MG63 (cell line): ENCODE measurements at regions not wholly inside any gene's neighbourhood (a gene's known extent, or its start where the extent isn't known, plus 50 kb on each side); places are given as distances from the start of the nearest gene placed in this dataset.

Experiments used
- DNase-seq: peaks from one replicate; pipeline ENCODE4 v3.0.0-alpha.2; 2020
- H3K27me3 ChIP-seq: fragments of 250-450 bp; sonication (Bioruptor Pico); 2 replicates; pipeline ENCODE4 v1.5.1; 2020; ENCODE audit warnings: mild to moderate bottlenecking, moderate library complexity
- H3K36me3 ChIP-seq: fragments of 250-450 bp; sonication (Bioruptor Pico); 2 replicates; pipeline ENCODE4 v1.5.1; 2020; ENCODE audit warnings: mild to moderate bottlenecking, moderate library complexity
- H3K4me3 ChIP-seq: fragments of 250-450 bp; sonication (Bioruptor Pico); 2 replicates; pipeline ENCODE4 v1.5.1; 2020; ENCODE audit warnings: mild to moderate bottlenecking, moderate library complexity
- H3K9me3 ChIP-seq: fragments of 250-450 bp; sonication (Bioruptor Pico); 2 replicates; pipeline ENCODE4 v1.5.1; 2020; ENCODE audit warnings: mild to moderate bottlenecking, moderate library complexity

- H3K27me3 ChIP-seq, result no peaks in the 10 kb centered on the region
- no peak overlapping the region for H3K4me3 ChIP-seq
- no peaks in the 10 kb centered on the region for H3K9me3 ChIP-seq
- DNase-seq, result no peak
- H3K36me3 ChIP-seq, result no peaks in the 10 kb centered on the region
Measured at GRCh38 chr14:61965030-61965745, 203.0 kb downstream of the SNAPC1 start.

DNA sequence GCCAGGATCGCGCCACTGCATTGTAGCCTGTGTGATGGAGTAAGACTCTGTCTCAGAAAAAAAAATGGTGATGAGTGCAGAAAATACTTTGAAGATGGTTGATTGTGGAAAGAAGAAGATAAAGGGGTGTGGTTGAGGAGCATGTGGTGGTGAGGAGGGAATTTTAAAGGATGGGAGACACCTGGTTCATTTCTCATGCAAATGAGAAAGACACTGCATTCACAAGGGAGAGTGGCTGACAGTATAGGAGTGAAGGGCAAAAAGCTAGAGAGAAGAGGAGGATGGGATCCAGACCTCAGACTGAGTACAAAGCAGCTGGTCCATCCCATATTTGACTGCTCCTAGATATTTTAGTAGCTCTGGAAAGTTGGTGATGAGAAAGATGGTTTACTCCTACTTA is 206.0 kb downstream of the SNAPC1 start:
- H3K9me3 ChIP-seq, result no peaks in the 10 kb centered on the region

DNA sequence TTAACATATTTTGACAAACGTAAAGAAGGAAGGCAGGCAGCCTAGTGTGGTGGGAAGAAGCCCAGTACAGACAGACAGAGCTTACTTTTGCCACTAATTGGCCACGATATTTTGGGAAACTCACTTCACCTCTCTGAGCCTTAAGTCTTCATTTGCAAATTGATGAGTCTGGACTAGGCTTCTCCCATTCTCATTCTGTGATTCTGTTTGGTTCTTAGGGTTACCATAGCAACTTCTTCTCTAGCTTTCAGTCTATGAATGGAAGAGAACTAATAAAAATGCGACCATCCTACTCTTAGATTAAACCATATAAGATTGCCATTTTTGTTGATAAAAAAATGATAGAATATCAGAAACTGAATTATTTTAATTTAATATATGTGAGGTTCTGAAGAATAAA is 210.5 kb downstream of the SNAPC1 start:
- Histone ChIP-seq H3K4me3 (no peak overlapping the region), H3K9me3 (no peaks in the 10 kb centered on the region; the same call in 1 of the 2 replicates), H3K27me3 (no peaks in the 10 kb centered on the region), H3K36me3 (no peaks in the 10 kb centered on the region)
- no peak for DNase-seq

More for the DNA sequence above, 206.0 kb downstream of the SNAPC1 start:
- Histone ChIP-seq H3K4me3 (no peak overlapping the region), H3K27me3 (no peaks in the 10 kb centered on the region), H3K36me3 (no peaks in the 10 kb centered on the region)
- no peak for DNase-seq

- Histone ChIP-seq H3K27me3 (no peaks in the 10 kb centered on the region), H3K36me3 (no peaks in the 10 kb centered on the region), H3K4me3 (no peak overlapping the region), H3K9me3 (no peaks in the 10 kb centered on the region; the same call in 1 of the 2 replicates)
- peak; percentile 10 for DNase-seq
Measured at GRCh38 chr14:61973981-61974380, 211.8 kb downstream of the SNAPC1 start.

- H3K27me3 ChIP-seq, result no peaks in the 10 kb centered on the region
- DNase-seq, result no peak
- H3K36me3 ChIP-seq, result no peaks in the 10 kb centered on the region
- no peaks in the 10 kb centered on the region; the same call in 1 of the 2 replicates for H3K9me3 ChIP-seq
- no peak overlapping the region for H3K4me3 ChIP-seq
Measured at GRCh38 chr14:61977217-61977616, 215.0 kb downstream of the SNAPC1 start.

GRCh38 chr14:61988240-61988639 is 226.0 kb downstream of the SNAPC1 start:
- no peak for DNase-seq
- Histone ChIP-seq H3K36me3 (no peaks in the 10 kb centered on the region), H3K27me3 (no peaks in the 10 kb centered on the region), H3K4me3 (no peak overlapping the region), H3K9me3 (no peaks in the 10 kb centered on the region)

GRCh38 chr14:61992139-61992538 is 229.9 kb downstream of the SNAPC1 start:
- Histone ChIP-seq H3K9me3 (no peaks in the 10 kb centered on the region), H3K27me3 (no peaks in the 10 kb centered on the region), H3K4me3 (no peak overlapping the region), H3K36me3 (no peaks in the 10 kb centered on the region)
- no peak for DNase-seq

DNA sequence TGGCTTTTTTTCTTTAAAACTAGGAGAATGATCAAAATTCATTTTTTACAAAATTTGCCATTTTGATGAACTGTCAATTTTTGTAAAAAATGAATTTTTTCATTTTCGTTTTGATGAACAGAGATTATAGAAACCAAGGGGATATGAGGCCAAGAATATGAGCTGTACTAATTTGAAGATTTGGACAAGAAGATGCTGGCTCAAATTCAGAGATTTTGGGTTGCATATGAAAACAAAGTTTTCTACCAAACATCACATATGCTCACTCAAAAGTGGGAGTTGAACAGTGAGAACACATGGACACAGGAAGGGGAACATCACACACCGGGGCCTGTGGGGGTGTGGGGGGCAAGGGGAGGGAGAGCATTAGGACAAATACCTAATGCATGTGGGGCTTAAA is 230.7 kb downstream of the SNAPC1 start:
- H3K36me3 ChIP-seq, result no peaks in the 10 kb centered on the region
- no peaks in the 10 kb centered on the region for H3K27me3 ChIP-seq
- H3K4me3 ChIP-seq, result no peak overlapping the region
- no peaks in the 10 kb centered on the region for H3K9me3 ChIP-seq
- DNase-seq, result no peak

DNA sequence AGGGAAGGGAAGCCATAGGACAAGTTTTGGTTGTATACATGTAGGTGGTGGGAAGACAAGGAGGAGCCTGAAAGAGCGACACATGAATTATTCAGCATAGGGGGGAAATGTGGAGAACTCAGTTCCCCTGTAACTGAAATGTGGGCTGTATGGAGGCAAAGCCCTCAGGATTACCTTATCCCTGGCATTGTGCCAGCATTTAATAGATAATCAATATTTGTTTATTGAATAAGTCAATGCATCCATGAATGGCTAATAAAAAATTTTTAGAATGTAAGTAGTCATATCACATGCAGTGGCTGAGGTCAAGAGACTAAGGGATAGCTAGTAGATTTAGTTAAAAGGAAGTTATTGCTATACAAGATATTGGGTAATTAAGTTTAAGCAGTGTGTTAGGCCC is 232.4 kb downstream of the SNAPC1 start:
- Histone ChIP-seq H3K36me3 (no peaks in the 10 kb centered on the region), H3K4me3 (no peak overlapping the region), H3K27me3 (no peaks in the 10 kb centered on the region), H3K9me3 (no peaks in the 10 kb centered on the region)
- DNase-seq, result no peak

GRCh38 chr14:61996753-61997152 is 234.5 kb downstream of the SNAPC1 start:
- H3K36me3 ChIP-seq, result no peaks in the 10 kb centered on the region
- H3K9me3 ChIP-seq, result no peaks in the 10 kb centered on the region
- no peak overlapping the region for H3K4me3 ChIP-seq
- DNase-seq, result no peak
- no peaks in the 10 kb centered on the region for H3K27me3 ChIP-seq

GRCh38 chr14:61997161-61997560 is 234.9 kb downstream of the SNAPC1 start:
- no peaks in the 10 kb centered on the region for H3K27me3 ChIP-seq
- H3K4me3 ChIP-seq, result no peak overlapping the region
- no peak for DNase-seq
- no peaks in the 10 kb centered on the region for H3K9me3 ChIP-seq
- H3K36me3 ChIP-seq, result no peaks in the 10 kb centered on the region

- Histone ChIP-seq H3K27me3 (no peaks in the 10 kb centered on the region), H3K9me3 (no peaks in the 10 kb centered on the region), H3K36me3 (no peaks in the 10 kb centered on the region), H3K4me3 (no peak overlapping the region)
- no peak for DNase-seq
Measured at GRCh38 chr14:62001963-62002362, 239.7 kb downstream of the SNAPC1 start.

DNA sequence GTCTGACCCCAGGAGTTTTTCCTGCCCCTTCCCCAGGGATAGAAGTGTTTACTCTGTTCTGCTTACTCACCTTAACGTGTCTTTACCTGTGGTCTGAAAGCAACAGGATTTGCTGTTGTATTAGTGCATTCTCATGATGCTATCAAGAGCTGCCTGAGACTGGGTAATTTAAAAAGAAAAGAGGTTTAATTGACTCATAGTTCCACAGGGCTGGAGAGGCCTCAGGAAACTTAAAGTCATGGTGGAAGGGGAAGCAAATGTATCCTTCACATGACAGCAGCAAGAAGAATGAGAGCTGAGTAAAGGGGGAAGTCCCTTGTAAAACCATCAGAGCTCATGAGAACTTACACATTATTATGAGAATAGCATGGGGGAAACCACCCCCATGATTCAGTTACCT is 240.4 kb downstream of the SNAPC1 start:
- DNase-seq, result no peak
- no peaks in the 10 kb centered on the region for H3K9me3 ChIP-seq
- no peaks in the 10 kb centered on the region for H3K27me3 ChIP-seq
- no peaks in the 10 kb centered on the region for H3K36me3 ChIP-seq
- no peak overlapping the region for H3K4me3 ChIP-seq

DNA sequence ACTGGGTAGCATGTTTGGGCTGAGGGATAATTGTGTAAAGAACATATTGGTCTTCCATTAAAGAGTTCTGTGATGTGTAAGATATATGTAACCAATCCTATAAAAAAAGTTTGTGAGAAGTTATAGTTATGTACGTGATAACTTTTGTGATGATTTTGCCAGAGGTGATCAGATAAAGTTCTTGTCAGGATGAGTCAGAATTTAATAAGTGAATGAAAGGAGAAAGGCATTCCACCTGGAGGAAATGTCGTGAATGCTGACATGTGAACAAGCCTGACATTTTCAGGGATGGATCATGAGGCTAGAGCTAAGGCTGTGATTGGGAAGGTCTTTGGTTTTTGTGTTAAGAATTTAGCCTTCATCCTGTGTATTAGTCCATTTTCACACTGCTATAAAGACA is 241.5 kb downstream of the SNAPC1 start:
- H3K36me3 ChIP-seq, result no peaks in the 10 kb centered on the region
- DNase-seq, result no peak

DNA sequence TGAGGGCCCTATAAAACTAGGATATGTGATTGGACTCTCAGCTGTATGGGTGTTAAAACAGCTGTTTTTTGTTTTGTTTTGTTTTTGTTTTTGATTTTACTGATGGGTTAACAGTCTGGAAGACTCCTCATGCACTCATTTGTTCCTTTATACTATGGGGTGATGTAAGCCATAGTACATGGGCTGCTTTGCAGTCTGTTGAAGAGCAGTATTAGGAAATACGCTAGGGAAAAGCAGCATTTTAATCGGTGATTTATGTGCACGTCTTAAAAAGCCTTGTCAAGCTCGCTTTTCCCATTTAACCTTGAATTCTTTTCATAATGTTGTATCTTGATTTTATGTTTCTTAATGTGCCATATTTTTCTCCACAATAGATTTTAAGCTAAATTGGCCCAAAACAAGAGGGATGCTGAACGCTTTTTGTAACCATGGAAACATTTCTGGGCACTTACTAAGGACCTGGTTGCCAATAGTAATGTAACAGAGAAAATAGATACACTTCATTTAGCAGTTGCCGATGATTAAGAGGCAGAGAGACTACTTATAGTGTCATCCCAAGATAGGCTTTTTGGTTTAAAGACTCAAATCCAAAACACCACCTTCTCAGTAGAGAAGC is 244.0 kb downstream of the SNAPC1 start:
- DNase-seq, result no peak
- no peaks in the 10 kb centered on the region for H3K27me3 ChIP-seq
- no peaks in the 10 kb centered on the region for H3K36me3 ChIP-seq
- H3K4me3 ChIP-seq, result no peak overlapping the region
- H3K9me3 ChIP-seq, result no peaks in the 10 kb centered on the region

More for the DNA sequence above, 241.5 kb downstream of the SNAPC1 start:
- Histone ChIP-seq H3K4me3 (no peak overlapping the region), H3K9me3 (no peaks in the 10 kb centered on the region), H3K27me3 (no peaks in the 10 kb centered on the region)

GRCh38 chr14:62015243-62015642 is 253.0 kb downstream of the SNAPC1 start:
- H3K36me3 ChIP-seq, result no peaks in the 10 kb centered on the region
- DNase-seq, result no peak

DNA sequence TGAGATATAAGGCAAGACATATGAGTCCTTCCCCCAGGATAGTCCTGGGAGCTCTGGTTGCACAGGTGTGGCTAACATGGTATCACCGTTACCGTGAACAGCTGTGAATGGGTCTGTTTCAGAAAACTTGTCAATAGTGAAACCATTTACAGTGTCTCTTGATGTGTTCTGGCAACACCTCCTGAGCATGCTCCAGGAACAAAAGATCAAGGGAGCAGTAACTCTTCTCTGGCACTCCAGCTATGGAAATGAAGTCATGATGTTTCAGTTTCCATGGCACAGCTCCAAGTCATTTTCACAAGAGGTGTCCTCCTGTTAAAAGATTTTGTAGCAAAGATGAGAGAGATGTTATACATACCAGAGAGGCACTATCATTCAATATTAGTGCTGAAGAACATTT is 253.7 kb downstream of the SNAPC1 start:
- Histone ChIP-seq H3K36me3 (no peaks in the 10 kb centered on the region), H3K9me3 (no peaks in the 10 kb centered on the region), H3K4me3 (no peak overlapping the region), H3K27me3 (no peaks in the 10 kb centered on the region)
- DNase-seq, result peak; percentile 14

More at GRCh38 chr14:62015243-62015642, 253.0 kb downstream of the SNAPC1 start:
- H3K9me3 ChIP-seq, result no peaks in the 10 kb centered on the region
- no peaks in the 10 kb centered on the region for H3K27me3 ChIP-seq
- H3K4me3 ChIP-seq, result no peak overlapping the region

DNA sequence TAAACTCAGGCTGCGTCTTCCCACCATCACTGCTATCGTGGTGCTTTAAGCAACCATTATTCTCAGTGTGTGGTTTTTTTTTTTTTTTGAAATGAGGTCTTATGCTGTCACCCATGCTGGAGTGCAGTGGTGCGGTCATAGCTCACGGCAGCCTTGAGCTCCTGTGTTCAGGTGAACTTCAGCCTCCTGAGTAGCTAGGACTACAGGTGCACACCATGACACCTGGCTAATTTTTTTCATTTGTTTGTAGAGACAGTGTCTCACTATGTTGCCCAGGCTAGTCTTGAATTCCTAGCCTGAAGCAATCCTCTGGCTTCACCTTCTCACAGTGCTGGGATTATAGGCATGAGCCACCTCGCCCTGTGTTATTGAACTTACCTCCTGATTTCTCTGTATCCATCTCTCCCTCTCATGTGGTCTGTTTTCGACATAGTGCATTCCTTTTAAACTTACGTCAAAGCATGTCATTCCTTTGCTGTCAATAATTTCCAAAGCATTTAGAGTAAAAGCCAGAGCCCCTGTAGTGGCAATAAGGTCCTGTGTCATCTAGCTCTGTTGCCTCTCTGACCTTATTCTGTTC is 255.5 kb downstream of the SNAPC1 start:
- no peaks in the 10 kb centered on the region for H3K27me3 ChIP-seq
- no peaks in the 10 kb centered on the region for H3K36me3 ChIP-seq
- DNase-seq, result no peak
- H3K9me3 ChIP-seq, result no peaks in the 10 kb centered on the region
- no peak overlapping the region for H3K4me3 ChIP-seq
